Caco-2 (cell line): ENCODE measurements at regions not wholly inside any gene's neighbourhood (a gene's known extent, or its start where the extent isn't known, plus 50 kb on each side); places are given as distances from the start of the nearest gene placed in this dataset.

Experiments
- BruUV-seq: library from RNA; stranded (reverse); fragments of 400-500 nt; replicated peaks from 2 replicates; lab custom pipeline; 2021; lab: Mats Ljungman, UMichigan
- CTCF ChIA-PET: fragments of 300-600 bp; sonication (Branson Sonifier 250); formaldehyde crosslinking; loops from one replicate; lab custom pipeline; 2022; ENCODE audit warnings: antibody characterized with exemption; lab: Charles Lee
- POLR2A ChIA-PET: fragments of 300-600 bp; sonication (Branson Sonifier 250); formaldehyde crosslinking; loops from one replicate; lab custom pipeline; 2022; ENCODE audit warnings: antibody characterized with exemption; lab: Charles Lee
- DNase-seq, 2 experiments: peaks; one replicate each; pipeline versions ENCODE4 v3.0.0 to v3.0.0-alpha.2; 2020 to 2022
- H3K27me3 ChIP-seq: replicated peaks from 2 replicates; pipeline ENCODE4 v1.6.0; 2011; ENCODE audit warnings: low read length; ENCODE audit not compliant: control insufficient read depth, insufficient read depth
- H3K36me3 ChIP-seq: 2 replicates; pipeline ENCODE4 v1.5.1; 2011; ENCODE audit warnings: low read length; ENCODE audit not compliant: control insufficient read depth, insufficient read depth
- H3K4me1 ChIP-seq: fragments of 250-450 bp; sonication (Bioruptor Pico); 2 replicates; pipeline ENCODE4 v1.5.1; 2020; ENCODE audit warnings: mild to moderate bottlenecking
- H3K4me3 ChIP-seq: 2 replicates; pipeline ENCODE4 v1.5.1; 2011; ENCODE audit warnings: low read depth, mild to moderate bottlenecking, control low read depth, low read length
- H3K9me3 ChIP-seq: fragments of 250-450 bp; sonication (Bioruptor Pico); 2 replicates; pipeline ENCODE4 v1.5.1; 2020; ENCODE audit warnings: mild to moderate bottlenecking, moderate library complexity
- H3K27ac Mint-ChIP-seq: one replicate; pipeline ENCODE4 v1.8.0; 2022; ENCODE audit warnings: mixed read lengths; ENCODE audit not compliant: unreplicated experiment
- H3K27me3 Mint-ChIP-seq: one replicate; pipeline ENCODE4 v1.8.0; 2022; ENCODE audit warnings: mixed read lengths; ENCODE audit not compliant: insufficient read depth, unreplicated experiment
- H3K36me3 Mint-ChIP-seq: one replicate; pipeline ENCODE4 v1.8.0; 2022; ENCODE audit warnings: mild to moderate bottlenecking, mixed read lengths; ENCODE audit not compliant: insufficient read depth, unreplicated experiment
- H3K4me1 Mint-ChIP-seq: one replicate; pipeline ENCODE4 v1.8.0; 2022; ENCODE audit warnings: low read depth, mixed read lengths; ENCODE audit not compliant: unreplicated experiment
- H3K4me3 Mint-ChIP-seq: one replicate; pipeline ENCODE4 v1.8.0; 2022; ENCODE audit warnings: mild to moderate bottlenecking, moderate library complexity, mixed read lengths; ENCODE audit not compliant: unreplicated experiment
- H3K9me3 Mint-ChIP-seq: one replicate; pipeline ENCODE4 v1.8.0; 2022; ENCODE audit warnings: mixed read lengths; ENCODE audit not compliant: unreplicated experiment
- CTCF ChIP-seq, 2 experiments: fragments of 200-600 bp in 1 of 2; IDR thresholded peaks; 1 replicate in 1 of 2; 2 replicates in 1 of 2; pipeline versions ENCODE4 v1.5.1 to v1.8.0; 2011 to 2022; ENCODE audit warnings: antibody characterized with exemption in 1 of 2, control low read depth in 1 of 2, inconsistent platforms in 1 of 2, low read depth in 1 of 2, low read length in 1 of 2, mild to moderate bottlenecking in 1 of 2, moderate library complexity in 1 of 2; ENCODE audit not compliant: insufficient read depth in 1 of 2, severe bottlenecking in 1 of 2, unreplicated experiment in 1 of 2
- intact Hi-C: fragments of 100-400 bp; cut with micrococcal nuclease; formaldehyde crosslinking; loops from one replicate; pipeline ENCODE4 v1.10.0; 2022; ENCODE audit not compliant: unreplicated experiment

GRCh38 chr6:104601721-104602120 is 258.0 kb downstream of the HACE1 start:
- H3K4me1 Mint-ChIP-seq: no peaks in the 10 kb centered on the region
- H3K4me3 Mint-ChIP-seq: no peak overlapping the region
- Histone ChIP-seq H3K9me3 (no peaks in the 10 kb centered on the region), H3K4me1 (no peaks in the 10 kb centered on the region), H3K4me3 (no peak overlapping the region), H3K27me3 (no peaks in the 10 kb centered on the region), H3K36me3 (no peaks in the 10 kb centered on the region)
- no TSS peak for BruUV-seq
- no peaks in the 10 kb centered on the region for H3K9me3 Mint-ChIP-seq
- H3K27ac Mint-ChIP-seq: no peak overlapping the region
- H3K27me3 Mint-ChIP-seq: no peaks in the 10 kb centered on the region
- no peak for DNase-seq
- POLR2A ChIA-PET: no interaction called here
- intact Hi-C loops: no loop called here
- no peak for TF ChIP-seq CTCF (IDR thresholded peaks at IDR 0.05; ENCODE audit: insufficient read depth in 1 of 2, low read depth in 1 of 2, low read length in 1 of 2, severe bottlenecking in 1 of 2, unreplicated experiment in 1 of 2)
- no peaks in the 10 kb centered on the region for H3K36me3 Mint-ChIP-seq
- CTCF ChIA-PET: no interaction called here

DNA sequence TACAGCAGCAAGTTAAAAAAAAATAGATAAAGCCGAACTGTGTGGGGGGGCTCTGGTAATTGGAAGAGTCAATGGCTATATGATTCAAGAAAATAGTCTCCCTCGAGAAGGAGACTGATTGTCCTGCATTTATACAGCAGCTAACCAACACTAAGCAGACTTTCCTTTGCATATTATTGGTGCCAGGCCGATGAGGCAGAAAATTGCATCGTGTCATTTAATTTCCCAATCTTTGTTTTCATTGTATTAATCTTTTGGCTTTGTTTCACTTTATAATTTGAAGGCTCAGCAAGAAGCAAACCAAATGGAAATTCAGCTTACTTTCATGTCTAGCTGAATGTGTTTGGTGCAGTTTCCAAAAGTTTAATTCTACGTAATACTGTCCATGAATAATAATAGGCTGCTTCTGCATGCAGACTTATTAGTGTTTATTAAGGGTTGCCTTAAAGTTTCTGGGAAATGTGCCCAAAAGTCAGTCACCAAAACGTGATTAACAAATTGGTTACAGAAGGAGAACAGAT is 258.5 kb downstream of the HACE1 start:
- no peak for TF ChIP-seq CTCF (IDR thresholded peaks at IDR 0.05; ENCODE audit: insufficient read depth in 1 of 2, low read depth in 1 of 2, low read length in 1 of 2, severe bottlenecking in 1 of 2, unreplicated experiment in 1 of 2)
- no peaks in the 10 kb centered on the region for H3K4me1 Mint-ChIP-seq
- intact Hi-C loops: no loop called here
- no peaks in the 10 kb centered on the region for H3K36me3 Mint-ChIP-seq
- DNase-seq: no peak
- Histone ChIP-seq H3K4me1 (no peaks in the 10 kb centered on the region), H3K4me3 (no peak overlapping the region), H3K36me3 (no peaks in the 10 kb centered on the region), H3K9me3 (no peaks in the 10 kb centered on the region), H3K27me3 (no peaks in the 10 kb centered on the region)
- H3K27ac Mint-ChIP-seq: no peak overlapping the region
- H3K27me3 Mint-ChIP-seq: peaks cover 5% of the 10 kb centered on the region
- H3K9me3 Mint-ChIP-seq: no peaks in the 10 kb centered on the region
- no TSS peak for BruUV-seq
- POLR2A ChIA-PET: no interaction called here
- CTCF ChIA-PET: no interaction called here
- H3K4me3 Mint-ChIP-seq: no peak overlapping the region

GRCh38 chr6:104600639-104600931 is 259.1 kb downstream of the HACE1 start:
- ChIA-PET POLR2A (no interaction called here), CTCF (no interaction called here)
- H3K4me3 Mint-ChIP-seq: no peak overlapping the region
- H3K4me3 ChIP-seq: no peak overlapping the region
- H3K36me3 ChIP-seq: no peaks in the 10 kb centered on the region
- no peaks in the 10 kb centered on the region for H3K4me1 Mint-ChIP-seq
- intact Hi-C loops: no loop called here
- no TSS peak for BruUV-seq
- H3K36me3 Mint-ChIP-seq: no peaks in the 10 kb centered on the region
- DNase-seq: no peak
- no peaks in the 10 kb centered on the region for H3K4me1 ChIP-seq
- H3K27ac Mint-ChIP-seq: no peak overlapping the region
- H3K9me3 Mint-ChIP-seq: no peaks in the 10 kb centered on the region
- no peaks in the 10 kb centered on the region for H3K9me3 ChIP-seq
- peaks cover 6% of the 10 kb centered on the region for H3K27me3 Mint-ChIP-seq
- no peaks in the 10 kb centered on the region for H3K27me3 ChIP-seq
- TF ChIP-seq CTCF (IDR thresholded peaks at IDR 0.05; ENCODE audit: insufficient read depth in 1 of 2, low read depth in 1 of 2, low read length in 1 of 2, severe bottlenecking in 1 of 2, unreplicated experiment in 1 of 2): no peak
